ENCODE measurements at regions not wholly inside any gene's neighbourhood (a gene's known extent, or its start where the extent isn't known, plus 50 kb on each side); places are given as distances from the start of the nearest gene placed in this dataset.

DNA sequence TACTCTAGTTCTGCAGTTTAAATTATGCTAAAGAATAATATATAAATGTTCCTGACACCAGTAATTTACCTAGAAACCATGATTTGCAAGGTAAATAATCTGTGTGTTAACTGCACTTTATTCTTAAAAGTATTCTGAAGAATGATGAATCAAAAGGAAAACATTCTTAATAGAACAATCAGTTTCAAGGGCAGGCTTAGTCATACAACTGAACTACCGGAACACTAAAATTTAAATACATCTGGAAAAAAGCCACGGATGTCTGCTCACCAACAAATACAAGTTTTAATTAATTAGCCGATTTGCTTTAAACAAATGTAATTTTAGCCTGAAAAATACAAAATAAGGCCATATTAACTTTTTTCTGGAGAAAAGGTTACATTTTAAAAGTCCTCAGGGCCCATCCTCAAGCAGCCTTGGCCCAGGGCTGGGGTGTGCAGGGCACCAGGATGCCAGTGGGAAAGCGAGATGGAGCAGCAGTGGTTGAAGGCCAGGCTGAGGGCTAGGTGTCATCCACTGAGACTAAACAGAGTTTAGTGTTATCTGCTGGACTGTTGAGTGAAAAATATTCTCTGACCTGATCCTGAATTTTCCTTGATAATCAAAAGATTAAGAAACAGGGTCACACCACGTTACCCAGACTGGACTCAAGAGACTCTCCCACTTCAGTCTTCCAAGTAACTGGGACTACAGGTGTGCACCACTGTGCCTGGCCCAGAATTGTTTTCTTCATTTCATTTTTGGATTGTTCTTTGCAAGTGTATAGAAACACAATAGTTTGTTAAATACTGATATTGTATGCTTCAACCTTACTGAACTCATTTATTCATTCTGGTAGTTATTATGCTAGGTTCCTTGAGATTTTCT lies 88.2 kb upstream of the DST start:
- TF ChIP-seq CTCF (conservative IDR thresholded peaks at IDR 0.05; ENCODE audit: low read depth in 2 of 2): no peak
- no peak for TF ChIP-seq POLR2AphosphoS5 (IDR thresholded peaks at IDR 0.05; ENCODE audit: low read depth)
- TF ChIP-seq REST (IDR thresholded peaks at IDR 0.05; ENCODE audit: unreplicated experiment): no peak
- TF ChIP-seq EZH2 (IDR thresholded peaks at IDR 0.05; ENCODE audit: low read depth, unreplicated experiment): no peak
- no peak for TF ChIP-seq CREB1 (CRISPR knock-in tag; IDR thresholded peaks at IDR 0.05; ENCODE audit: low read depth)
- no peak for TF ChIP-seq JUNB (IDR thresholded peaks at IDR 0.05; ENCODE audit: unreplicated experiment)
- no peak for TF ChIP-seq EZH2phosphoT487 (IDR thresholded peaks at IDR 0.05; ENCODE audit: unreplicated experiment)
- TF ChIP-seq ZNF114 (CRISPR knock-in tag; IDR thresholded peaks at IDR 0.05): no peak
- TF ChIP-seq ZNF331 (CRISPR knock-in tag; IDR thresholded peaks at IDR 0.05; ENCODE audit: low read depth): no peak
- no peak for TF ChIP-seq ETS1 (IDR thresholded peaks at IDR 0.05)
- TF ChIP-seq STAT1 (IDR thresholded peaks at IDR 0.05; ENCODE audit: unreplicated experiment): no peak

Measured in GM23338 (cell line).